Urothelium cell line (cell line): ENCODE measurements at regions not wholly inside any gene's neighbourhood (a gene's known extent, or its start where the extent isn't known, plus 50 kb on each side); places are given as distances from the start of the nearest gene placed in this dataset.

ENCODE experiments used
- DNase-seq: peaks from one replicate; pipeline ENCODE4 v3.0.0; 2011; ENCODE audit warnings: low spot score, mixed read lengths
- FAIRE-seq: peaks from 2 replicates; lab custom pipeline; 2011; peaks lifted over from hg19 to GRCh38; lab: Jason Lieb, UNC

DNA sequence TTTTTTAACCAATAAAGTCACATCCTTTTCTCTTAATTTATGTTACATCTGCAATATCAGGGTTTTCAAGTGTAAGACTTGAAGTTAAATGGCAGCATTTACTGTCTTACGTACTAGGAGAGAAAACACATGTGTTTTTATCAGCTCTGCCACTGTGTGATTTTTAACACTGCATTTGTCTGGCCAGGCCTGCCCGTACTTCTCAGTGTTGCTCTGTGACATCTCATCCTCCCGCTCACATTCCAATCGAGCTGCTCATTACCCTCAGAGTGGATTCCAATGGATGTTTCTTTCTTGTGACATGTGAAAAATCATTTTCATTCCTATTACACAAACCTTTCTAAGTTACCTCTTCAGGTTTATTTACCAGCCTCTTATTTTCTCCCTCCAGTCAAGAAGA is 420.3 kb downstream of the FAT4 start:
- FAIRE-seq (peak; percentile 89), DNase-seq (peak; percentile 73)

DNA sequence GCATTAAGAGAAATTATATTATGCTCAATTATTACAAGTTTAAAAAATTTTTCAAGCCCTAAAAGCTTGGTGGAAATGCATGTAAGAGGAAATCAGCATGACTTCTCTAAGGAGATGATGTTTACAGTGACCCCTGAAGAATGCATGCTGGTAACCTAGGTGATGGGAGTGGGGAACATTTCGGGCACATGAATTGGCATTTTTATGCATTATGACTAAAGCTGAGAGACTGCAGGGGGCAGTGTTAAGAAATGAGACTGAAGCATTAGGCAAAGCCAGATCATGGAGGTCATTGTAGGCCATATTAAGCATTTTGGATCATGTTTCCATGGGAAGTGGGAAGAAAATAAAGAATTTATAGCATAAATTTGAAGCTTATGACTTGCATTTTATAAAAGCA is 421.3 kb downstream of the FAT4 start:
- DNase-seq = peak; percentile 12
- no peak for FAIRE-seq

GRCh38 chr4:125739760-125740159 is 425.0 kb downstream of the FAT4 start:
- DNase-seq = no peak
- FAIRE-seq = no peak

DNA sequence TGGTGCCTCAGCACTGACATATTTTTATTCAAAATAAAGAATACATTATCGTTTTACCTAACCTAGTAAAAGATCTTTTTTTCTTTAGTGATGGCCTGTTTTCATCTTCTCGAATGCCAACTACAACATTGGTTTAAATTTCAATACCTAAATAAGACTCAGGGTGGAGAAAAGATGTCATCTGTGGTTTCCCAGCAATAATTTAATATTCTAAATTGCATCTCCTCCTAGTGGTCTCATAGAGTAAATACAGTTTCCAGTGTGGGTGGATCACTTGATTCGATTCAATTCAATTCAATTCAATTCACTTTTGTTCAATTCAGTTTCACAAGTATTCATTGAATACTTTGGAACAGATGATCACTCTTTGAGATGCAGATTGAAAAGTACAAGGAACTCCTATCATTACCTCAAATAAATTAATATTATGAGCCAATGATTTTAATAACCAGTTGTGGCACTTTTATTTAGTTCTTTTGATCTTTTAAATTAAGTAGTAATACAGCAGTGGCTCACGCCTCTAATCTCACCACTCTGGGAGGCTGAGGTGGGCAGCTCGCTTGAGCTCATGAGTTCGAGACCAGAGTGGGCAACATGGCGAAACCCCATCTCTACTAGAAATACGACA is 427.2 kb downstream of the FAT4 start:
- no peak for FAIRE-seq
- DNase-seq = peak; percentile 16

DNA sequence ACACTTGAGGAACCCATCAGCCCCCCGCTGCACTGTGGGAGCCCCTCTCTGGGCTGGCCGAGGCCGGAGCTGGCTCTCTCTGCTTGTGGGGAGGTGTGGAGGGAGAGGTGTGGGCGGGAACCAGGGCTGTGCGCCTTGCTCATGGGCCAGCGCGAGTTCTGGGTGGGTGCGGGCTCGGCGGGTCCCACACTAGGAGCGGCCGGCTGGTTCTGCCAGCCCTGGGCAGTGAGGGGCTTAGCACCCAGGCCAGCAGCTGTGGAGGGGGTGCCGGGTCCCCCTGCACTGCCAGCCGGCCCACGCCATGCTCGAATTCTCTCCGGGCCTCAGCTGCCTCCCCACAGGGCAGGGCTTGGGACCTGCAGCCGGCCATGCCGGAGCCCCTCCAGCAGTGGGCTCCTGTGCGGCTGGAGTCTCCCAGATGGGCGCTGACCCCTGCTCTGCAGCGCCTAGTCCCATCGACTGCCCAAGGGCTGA is 430.2 kb downstream of the FAT4 start:
- FAIRE-seq (no peak), DNase-seq (no peak)

GRCh38 chr4:125749354-125749753 is 434.6 kb downstream of the FAT4 start:
- DNase-seq = no peak
- no peak for FAIRE-seq

GRCh38 chr4:125750399-125750798 is 435.6 kb downstream of the FAT4 start:
- FAIRE-seq (no peak), DNase-seq (no peak)

DNA sequence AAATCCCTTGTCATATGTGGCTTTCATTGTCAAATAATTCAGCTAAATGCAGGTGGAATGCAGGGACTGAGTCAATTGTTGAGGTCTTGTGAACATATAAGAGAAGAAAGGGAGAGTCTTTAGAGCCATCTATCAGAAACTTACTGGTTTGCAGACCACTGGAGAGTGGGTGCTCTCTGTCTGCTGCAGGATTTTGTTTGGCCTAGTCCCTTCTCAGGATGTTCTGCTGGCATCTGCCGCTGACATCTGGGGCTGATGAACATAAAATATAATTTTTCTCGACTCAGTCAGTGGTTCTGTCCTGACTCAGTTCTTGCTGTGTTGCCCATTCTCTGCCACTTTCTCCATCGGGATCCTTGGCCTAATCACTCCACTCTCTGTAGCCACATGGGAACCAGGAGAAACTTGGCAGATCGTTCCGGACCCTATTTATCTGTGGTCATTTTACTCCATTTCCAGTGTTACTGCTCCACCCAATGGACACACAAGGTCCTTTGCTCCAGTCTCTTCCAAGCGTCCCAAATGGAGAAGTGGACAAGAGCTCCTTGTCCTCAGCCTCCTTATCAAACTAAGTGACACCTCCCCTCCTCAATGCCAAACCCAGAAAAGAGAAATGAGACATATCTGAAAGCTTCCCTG is 436.2 kb downstream of the FAT4 start:
- no peak for FAIRE-seq
- DNase-seq = peak; percentile 14

GRCh38 chr4:125758438-125758837 is 443.7 kb downstream of the FAT4 start:
- FAIRE-seq = no peak
- DNase-seq = no peak

GRCh38 chr4:125760201-125760819 is 445.6 kb downstream of the FAT4 start:
- DNase-seq (no peak), FAIRE-seq (no peak)

GRCh38 chr4:125760956-125761355 is 446.2 kb downstream of the FAT4 start:
- FAIRE-seq = no peak
- no peak for DNase-seq

GRCh38 chr4:125762537-125762936 is 447.8 kb downstream of the FAT4 start:
- DNase-seq (peak; percentile 11), FAIRE-seq (no peak)

DNA sequence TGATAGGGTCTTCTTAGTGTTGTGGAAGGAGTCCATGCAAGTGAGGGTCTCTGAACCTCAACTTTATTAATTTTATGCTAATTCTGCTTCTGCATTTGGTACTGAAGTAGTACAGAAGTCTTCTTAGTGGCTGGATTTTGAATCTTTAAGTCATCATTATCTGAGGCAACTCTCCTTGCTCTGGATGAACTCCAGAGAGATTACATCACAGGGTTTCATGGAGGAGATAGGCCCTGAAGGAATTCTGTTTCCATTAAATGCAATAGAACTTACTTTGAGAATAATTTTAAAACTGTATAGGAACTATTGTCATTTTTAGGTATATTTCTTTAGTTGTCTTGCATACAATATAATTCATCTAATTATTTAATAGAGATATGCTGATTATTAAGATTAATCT is 451.2 kb downstream of the FAT4 start:
- DNase-seq = no peak
- FAIRE-seq = no peak

GRCh38 chr4:125770814-125771398 is 456.2 kb downstream of the FAT4 start:
- FAIRE-seq (no peak), DNase-seq (no peak)

GRCh38 chr4:125772680-125773079 is 457.9 kb downstream of the FAT4 start:
- no peak for FAIRE-seq
- no peak for DNase-seq

- FAIRE-seq = no peak
- DNase-seq = no peak
These were observed 458.7 kb downstream of the FAT4 start for GRCh38 chr4:125773502-125773901.

DNA sequence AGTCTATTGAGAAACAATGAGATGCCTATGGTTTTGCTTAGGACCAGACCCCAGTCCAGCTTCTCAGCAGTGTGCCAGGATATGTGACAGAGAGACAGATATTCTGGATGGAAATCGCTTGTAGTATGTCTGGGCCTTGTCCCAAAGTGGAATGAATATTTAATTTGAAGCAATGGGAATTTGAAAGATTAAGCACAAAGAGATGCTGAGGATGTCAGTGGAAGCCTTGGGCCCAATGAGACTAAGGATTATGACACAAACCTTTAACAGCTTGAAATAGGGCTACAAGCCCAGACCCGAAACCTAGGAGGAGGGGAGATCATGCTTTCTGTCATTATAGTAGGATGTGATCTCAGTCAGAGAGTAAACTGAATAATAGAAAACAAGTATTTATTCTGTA is 459.2 kb downstream of the FAT4 start:
- DNase-seq = no peak
- FAIRE-seq = no peak

GRCh38 chr4:125776146-125776545 is 461.4 kb downstream of the FAT4 start:
- FAIRE-seq = no peak
- DNase-seq = no peak

DNA sequence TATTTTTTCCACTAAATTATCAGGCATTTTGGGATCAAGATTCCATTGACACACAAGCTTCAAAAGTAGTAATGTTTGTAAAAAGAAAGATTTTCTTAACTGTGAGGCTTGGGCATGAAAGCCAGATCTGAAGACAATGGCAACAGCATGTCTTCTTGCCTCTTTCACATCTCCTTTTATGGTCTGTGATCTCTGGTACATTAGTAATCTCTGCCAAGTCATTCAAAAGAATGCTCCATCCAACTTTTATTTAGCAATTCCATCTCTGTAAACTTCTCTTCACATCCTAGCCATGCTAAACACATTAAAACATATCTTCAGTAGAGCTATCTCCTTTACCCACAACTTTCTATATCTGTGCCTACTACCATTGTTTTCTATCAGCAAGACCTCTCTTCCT is 465.4 kb downstream of the FAT4 start:
- DNase-seq = no peak

DNA sequence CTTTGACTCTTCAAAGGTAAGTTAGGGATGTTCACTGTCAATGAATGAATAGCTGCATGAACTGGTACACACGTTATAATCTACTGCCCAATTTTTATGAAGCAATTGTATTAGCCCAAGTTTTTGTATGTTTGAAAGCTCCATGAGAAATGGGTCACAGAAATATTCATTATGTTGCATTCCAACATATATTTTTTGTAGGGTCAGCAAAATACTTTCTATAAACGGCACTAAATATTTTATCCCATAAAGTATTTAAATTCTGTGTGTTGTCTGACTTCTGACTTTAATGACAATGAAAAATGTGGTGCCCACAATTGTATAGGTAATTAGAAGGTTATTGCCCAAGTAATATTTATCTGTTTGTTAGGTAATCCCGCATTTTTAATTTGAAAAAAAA is 466.0 kb downstream of the FAT4 start:
- DNase-seq (no peak), FAIRE-seq (no peak)

More for the DNA sequence above, 465.4 kb downstream of the FAT4 start:
- FAIRE-seq = no peak

DNA sequence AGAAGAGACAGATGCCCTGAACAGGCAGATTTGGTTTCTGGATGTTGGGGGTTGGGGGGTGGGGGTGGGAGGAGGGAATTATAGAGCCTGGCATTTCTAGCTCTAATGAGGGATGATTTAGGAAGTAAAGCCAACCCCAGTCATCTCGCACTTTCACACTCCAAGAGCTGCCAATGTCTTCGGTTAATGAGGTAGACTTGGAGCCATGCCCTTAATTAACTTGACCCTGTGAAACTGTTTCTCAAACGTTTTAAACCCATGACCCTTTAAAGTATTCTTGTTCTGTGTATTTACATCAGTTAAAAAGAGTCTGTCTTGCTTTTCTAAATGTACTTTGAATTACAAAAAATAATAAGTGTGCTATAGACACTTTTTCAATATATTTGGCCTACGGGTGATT is 466.9 kb downstream of the FAT4 start:
- DNase-seq (no peak), FAIRE-seq (no peak)

GRCh38 chr4:125784741-125785140 is 470.0 kb downstream of the FAT4 start:
- FAIRE-seq = no peak

More at GRCh38 chr4:125784741-125785140, 470.0 kb downstream of the FAT4 start:
- no peak for DNase-seq
